HepG2 (cell line): ENCODE measurements at regions not wholly inside any gene's neighbourhood (a gene's known extent, or its start where the extent isn't known, plus 50 kb on each side); places are given as distances from the start of the nearest gene placed in this dataset.

Experiments used
- AFF4 ChIP-seq: sonication (generic); formaldehyde crosslinking; IDR thresholded peaks from 2 replicates; pipeline ENCODE4 v1.4.0; 2020; ENCODE audit warnings: missing genetic modification reagents
- ATF7 ChIP-seq, 2 experiments: fragments of 450-650 bp in 1 of 2; sonication (generic) in 1 of 2; formaldehyde crosslinking in 1 of 2; IDR thresholded peaks; 2 replicates each; pipeline versions ENCODE4 v1.4.0 to v1.6.1; 2016 to 2020; ENCODE audit warnings: antibody characterized with exemption in 1 of 2, mild to moderate bottlenecking in 1 of 2, missing genetic modification reagents in 1 of 2
- CEBPB ChIP-seq: IDR thresholded peaks from 2 replicates; pipeline ENCODE4 v1.6.1; 2011; ENCODE audit warnings: low read depth, low read length, improper control_type of control experiment, borderline replicate concordance
- CTCF ChIP-seq: sonication (generic); formaldehyde crosslinking; IDR thresholded peaks from 2 replicates; pipeline ENCODE4 v1.5.0; 2020; ENCODE audit warnings: mild to moderate bottlenecking, missing genetic modification reagents, moderate library complexity
- NR3C1 ChIP-seq: sonication (generic); formaldehyde crosslinking; IDR thresholded peaks from 2 replicates; pipeline ENCODE4 v1.4.0; 2020; ENCODE audit warnings: missing genetic modification reagents
- TAF15 ChIP-seq: fragments of 200-400 bp; formaldehyde crosslinking; IDR thresholded peaks from one replicate; pipeline ENCODE4 v1.6.1; 2018; ENCODE audit warnings: mild to moderate bottlenecking, low read depth, low read length; ENCODE audit not compliant: poor library complexity, severe bottlenecking
- ZNF354B ChIP-seq: sonication (generic); formaldehyde crosslinking; IDR thresholded peaks from 2 replicates; pipeline ENCODE4 v1.8.0; 2022; ENCODE audit warnings: mild to moderate bottlenecking, missing genetic modification reagents
- ZNF768 ChIP-seq: sonication (generic); formaldehyde crosslinking; IDR thresholded peaks from 2 replicates; pipeline ENCODE4 v1.4.0; 2020; ENCODE audit warnings: missing genetic modification reagents

GRCh38 chr15:88397506-88397905 lies 69.7 kb downstream of the MRPL46 start:
- TF ChIP-seq ZNF768 (no peak), ATF7 (IDR thresholded peaks at IDR 0.05) (no peak), ATF7 (CRISPR knock-in tag; IDR thresholded peaks at IDR 0.05) (no peak), CTCF (CRISPR knock-in tag) (no peak), ZNF354B (no peak), AFF4 (no peak), NR3C1 (CRISPR knock-in tag) (no peak), TAF15 (no peak), CEBPB (no peak)
